Erythroblast (primary cell): ENCODE measurements at regions not wholly inside any gene's neighbourhood (a gene's known extent, or its start where the extent isn't known, plus 50 kb on each side); places are given as distances from the start of the nearest gene placed in this dataset.

Experiments
- GATA1 ChIP-seq: IDR thresholded peaks from 2 replicates; pipeline ENCODE4 v1.6.1; 2011; ENCODE audit warnings: low read depth, mild to moderate bottlenecking, control low read depth, low read length, moderate library complexity
- POLR2A ChIP-seq: IDR thresholded peaks from 2 replicates; pipeline ENCODE4 v1.6.1; 2011; ENCODE audit warnings: mild to moderate bottlenecking, low read length

- TF ChIP-seq POLR2A, result no peak
- TF ChIP-seq GATA1, result no peak
These were observed 310.7 kb downstream of the DUSP10 start for GRCh38 chr1:221431068-221431651.
